Suprapubic skin (tissue), 4 donors: ENCODE measurements at regions not wholly inside any gene's neighbourhood (a gene's known extent, or its start where the extent isn't known, plus 50 kb on each side); places are given as distances from the start of the nearest gene placed in this dataset.

Experiments used
- DNase-seq, 2 donors: peaks; one replicate each; pipeline ENCODE4 v3.0.0-alpha.2; 2019; ENCODE audit warnings: low spot score in 2 of 2
- H3K27ac ChIP-seq: fragments of 200-600 bp; sonication (generic); one replicate; pipeline ENCODE4 v1.5.1; 2019
- H3K27me3 ChIP-seq: fragments of 200-600 bp; sonication (generic); one replicate; pipeline ENCODE4 v1.5.1; 2019
- H3K36me3 ChIP-seq: fragments of 200-600 bp; sonication (generic); one replicate; pipeline ENCODE4 v1.5.1; 2019
- H3K4me1 ChIP-seq: fragments of 200-600 bp; sonication (generic); one replicate; pipeline ENCODE4 v1.5.1; 2019
- H3K4me3 ChIP-seq: fragments of 200-600 bp; sonication (generic); one replicate; pipeline ENCODE4 v1.5.1; 2019; ENCODE audit warnings: mild to moderate bottlenecking
- H3K9me3 ChIP-seq: fragments of 200-600 bp; sonication (generic); one replicate; pipeline ENCODE4 v1.5.1; 2019
- CTCF ChIP-seq, 2 donors: fragments of 200-600 bp in 1 of 2; fragments of 450-650 bp in 1 of 2; sonication (generic) in 1 of 2; IDR thresholded peaks; one replicate each; pipeline ENCODE4 v1.5.1; 2016 to 2019; ENCODE audit warnings: antibody characterized with exemption in 2 of 2, mild to moderate bottlenecking in 1 of 2, moderate library complexity in 1 of 2
- EP300 ChIP-seq: sonication (generic); formaldehyde crosslinking; IDR thresholded peaks from one replicate; pipeline ENCODE4 v1.6.1; 2017; ENCODE audit warnings: antibody characterized with exemption
- POLR2A ChIP-seq, 2 donors: fragments of 450-650 bp; IDR thresholded peaks; one replicate each; pipeline ENCODE4 v1.6.1; 2017; ENCODE audit warnings: antibody characterized with exemption in 2 of 2, mild to moderate bottlenecking in 2 of 2, moderate library complexity in 2 of 2
- POLR2AphosphoS5 ChIP-seq, 3 donors: sonication (generic); formaldehyde crosslinking; IDR thresholded peaks; one replicate each; pipeline ENCODE4 v1.6.1; 2017; ENCODE audit warnings: antibody characterized with exemption in 3 of 3
- WGBS: methylation state at CpG from one replicate; pipeline ENCODE4 v1.1.5; 2018; 5-methylcytosine and 5-hydroxymethylcytosine counted together

DNA sequence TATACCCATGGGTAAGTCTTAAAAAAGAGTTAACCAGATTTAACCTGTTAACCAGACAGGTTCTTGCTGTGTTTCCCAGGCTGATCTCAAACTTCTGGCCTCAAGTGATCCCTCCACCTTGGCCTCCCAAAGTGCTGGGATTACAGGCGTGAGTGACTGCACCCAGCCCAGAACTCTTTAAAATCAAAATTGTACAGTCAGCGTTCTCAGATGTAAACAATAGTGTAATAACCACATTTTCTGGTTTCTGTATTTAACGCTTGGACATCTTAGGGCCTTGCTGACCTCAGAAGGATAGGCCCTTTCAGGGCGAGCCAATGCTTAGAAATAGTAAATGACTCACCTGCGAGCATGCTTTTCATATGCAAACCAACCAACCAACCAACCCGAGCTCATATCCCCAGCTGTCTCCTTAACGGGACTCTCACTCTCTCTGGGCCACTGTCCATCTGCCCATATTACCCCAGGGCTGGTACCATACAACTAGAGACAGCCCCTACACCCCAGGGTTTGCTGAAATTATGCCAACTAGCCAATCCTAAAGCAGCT, 415.0 kb upstream of the XYLT1 start:
- 72% methylated on average over 7 of the region's 7 CpGs for WGBS
- H3K27me3 ChIP-seq, result peaks cover 3% of the 10 kb centered on the region
- no peak overlapping the region for H3K27ac ChIP-seq
- H3K4me3 ChIP-seq, result no peak overlapping the region
- DNase-seq, result no peak
- no peak for TF ChIP-seq POLR2AphosphoS5 (IDR thresholded peaks at IDR 0.05)
- TF ChIP-seq POLR2A (IDR thresholded peaks at IDR 0.05), result no peak
- TF ChIP-seq EP300, result no peak
- TF ChIP-seq CTCF (IDR thresholded peaks at IDR 0.05), result no peak
- no peaks in the 10 kb centered on the region for H3K4me1 ChIP-seq
- no peaks in the 10 kb centered on the region for H3K36me3 ChIP-seq
- no peaks in the 10 kb centered on the region for H3K9me3 ChIP-seq

DNA sequence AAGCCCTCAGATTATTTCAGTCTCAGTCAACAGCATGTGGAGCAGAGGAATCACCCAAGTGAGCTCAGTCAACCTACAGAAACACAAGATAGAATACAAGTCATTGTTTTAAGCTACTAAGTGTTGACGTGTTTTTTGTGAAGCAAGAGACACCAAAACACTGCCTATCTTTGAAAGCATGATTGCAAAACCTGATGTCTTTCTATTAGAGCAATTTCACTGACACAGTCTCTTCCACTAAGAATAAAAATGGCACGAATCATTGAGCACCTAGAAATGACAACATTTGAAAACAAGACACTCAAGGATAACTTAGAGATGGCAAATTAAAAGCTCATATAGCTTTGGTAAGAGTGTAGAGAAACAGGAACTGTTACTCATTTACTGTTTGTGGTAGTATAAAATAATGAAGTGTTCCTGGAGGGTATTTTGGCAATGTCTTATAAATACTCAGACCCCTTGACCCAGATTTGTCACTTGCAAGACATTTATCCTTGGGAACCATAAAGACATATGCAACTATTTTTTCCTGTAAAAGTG, 407.1 kb upstream of the XYLT1 start:
- H3K36me3 ChIP-seq, result no peaks in the 10 kb centered on the region
- no peak for DNase-seq
- TF ChIP-seq EP300 (no peak), POLR2AphosphoS5 (IDR thresholded peaks at IDR 0.05) (no peak), CTCF (IDR thresholded peaks at IDR 0.05) (no peak), POLR2A (IDR thresholded peaks at IDR 0.05) (no peak)
- no peak overlapping the region for H3K27ac ChIP-seq
- H3K4me3 ChIP-seq, result no peak overlapping the region
- H3K4me1 ChIP-seq, result no peaks in the 10 kb centered on the region
- no peaks in the 10 kb centered on the region for H3K9me3 ChIP-seq
- 85% methylated on average over 2 of the region's 2 CpGs for WGBS
- peaks cover 3% of the 10 kb centered on the region for H3K27me3 ChIP-seq

GRCh38 chr16:17866996-17867395, 396.2 kb upstream of the XYLT1 start:
- whole genome bisulfite sequencing, result 44% methylated on average over 5 of the region's 5 CpGs
- no peaks in the 10 kb centered on the region for H3K4me1 ChIP-seq
- H3K4me3 ChIP-seq, result no peak overlapping the region
- TF ChIP-seq CTCF (IDR thresholded peaks at IDR 0.05) (no peak), EP300 (no peak), POLR2AphosphoS5 (IDR thresholded peaks at IDR 0.05) (no peak), POLR2A (IDR thresholded peaks at IDR 0.05) (no peak)
- no peaks in the 10 kb centered on the region for H3K36me3 ChIP-seq
- no peak overlapping the region for H3K27ac ChIP-seq
- H3K27me3 ChIP-seq, result no peaks in the 10 kb centered on the region
- DNase-seq, result no peak
- no peaks in the 10 kb centered on the region for H3K9me3 ChIP-seq

- H3K27ac ChIP-seq, result no peak overlapping the region
- H3K36me3 ChIP-seq, result no peaks in the 10 kb centered on the region
- TF ChIP-seq CTCF (IDR thresholded peaks at IDR 0.05) (no peak), EP300 (no peak), POLR2AphosphoS5 (IDR thresholded peaks at IDR 0.05) (no peak), POLR2A (IDR thresholded peaks at IDR 0.05) (no peak)
- H3K4me1 ChIP-seq, result no peaks in the 10 kb centered on the region
- no peaks in the 10 kb centered on the region for H3K9me3 ChIP-seq
- no peak for DNase-seq
- WGBS, result 92% methylated on average over 6 of the region's 6 CpGs
- H3K27me3 ChIP-seq, result peaks cover 4% of the 10 kb centered on the region
- H3K4me3 ChIP-seq, result no peak overlapping the region
Measured at GRCh38 chr16:17861981-17862479, 391.3 kb upstream of the XYLT1 start.

GRCh38 chr16:17858061-17858460, 387.3 kb upstream of the XYLT1 start:
- 23% methylated on average over 10 of the region's 10 CpGs for WGBS
- Histone ChIP-seq H3K27ac (no peak overlapping the region), H3K9me3 (no peaks in the 10 kb centered on the region), H3K27me3 (peaks cover 4% of the 10 kb centered on the region), H3K4me3 (no peak overlapping the region), H3K4me1 (no peaks in the 10 kb centered on the region), H3K36me3 (no peaks in the 10 kb centered on the region)
- no peak for DNase-seq
- TF ChIP-seq POLR2A (IDR thresholded peaks at IDR 0.05) (no peak), CTCF (IDR thresholded peaks at IDR 0.05) (no peak), EP300 (no peak), POLR2AphosphoS5 (IDR thresholded peaks at IDR 0.05) (no peak)
